B cell (primary cell): ENCODE measurements at regions not wholly inside any gene's neighbourhood (a gene's known extent, or its start where the extent isn't known, plus 50 kb on each side); places are given as distances from the start of the nearest gene placed in this dataset.

Experiments
- EZH2 ChIP-seq: IDR thresholded peaks from 2 replicates; pipeline ENCODE4 v1.6.1; 2012; ENCODE audit warnings: borderline replicate concordance, low read depth, mild to moderate bottlenecking, moderate library complexity, low read length; ENCODE audit not compliant: insufficient read depth, poor library complexity, severe bottlenecking
- TF ChIP-seq, protein P1 (sequence below): fragments of 200-600 bp; IDR thresholded peaks from one replicate; pipeline ENCODE4 v1.8.0; 2022; ENCODE audit warnings: antibody characterized with exemption, mild to moderate bottlenecking

DNA sequence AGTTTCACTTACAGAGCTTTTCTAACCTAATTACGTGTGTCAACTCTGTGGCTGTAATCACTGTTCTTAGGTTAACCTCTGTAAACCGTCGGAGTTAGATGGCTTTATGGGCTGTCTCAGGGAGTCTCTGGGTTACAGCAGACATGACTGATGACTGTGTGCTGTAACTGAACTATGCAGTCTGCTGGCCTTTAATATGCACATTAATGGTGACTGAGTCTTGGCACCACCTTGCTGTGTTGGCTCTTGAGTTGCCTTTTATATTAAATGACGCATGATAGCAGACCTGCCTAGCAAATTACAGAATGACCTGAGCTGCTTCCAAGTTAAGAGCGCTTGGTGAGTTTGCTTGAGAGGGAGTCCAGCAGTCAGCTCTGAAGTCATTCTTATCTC is 90.1 kb downstream of the ACKR3 start:
- TF ChIP-seq, protein P1, sequence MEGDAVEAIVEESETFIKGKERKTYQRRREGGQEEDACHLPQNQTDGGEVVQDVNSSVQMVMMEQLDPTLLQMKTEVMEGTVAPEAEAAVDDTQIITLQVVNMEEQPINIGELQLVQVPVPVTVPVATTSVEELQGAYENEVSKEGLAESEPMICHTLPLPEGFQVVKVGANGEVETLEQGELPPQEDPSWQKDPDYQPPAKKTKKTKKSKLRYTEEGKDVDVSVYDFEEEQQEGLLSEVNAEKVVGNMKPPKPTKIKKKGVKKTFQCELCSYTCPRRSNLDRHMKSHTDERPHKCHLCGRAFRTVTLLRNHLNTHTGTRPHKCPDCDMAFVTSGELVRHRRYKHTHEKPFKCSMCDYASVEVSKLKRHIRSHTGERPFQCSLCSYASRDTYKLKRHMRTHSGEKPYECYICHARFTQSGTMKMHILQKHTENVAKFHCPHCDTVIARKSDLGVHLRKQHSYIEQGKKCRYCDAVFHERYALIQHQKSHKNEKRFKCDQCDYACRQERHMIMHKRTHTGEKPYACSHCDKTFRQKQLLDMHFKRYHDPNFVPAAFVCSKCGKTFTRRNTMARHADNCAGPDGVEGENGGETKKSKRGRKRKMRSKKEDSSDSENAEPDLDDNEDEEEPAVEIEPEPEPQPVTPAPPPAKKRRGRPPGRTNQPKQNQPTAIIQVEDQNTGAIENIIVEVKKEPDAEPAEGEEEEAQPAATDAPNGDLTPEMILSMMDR, result no peak
- TF ChIP-seq EZH2, result no peak
